Middle frontal gyrus (tissue), 1 donor: ENCODE measurements at regions not wholly inside any gene's neighbourhood (a gene's known extent, or its start where the extent isn't known, plus 50 kb on each side); places are given as distances from the start of the nearest gene placed in this dataset.
"Not testable (repeated sequence)": the region's sequence is repeated elsewhere in the genome, so short reads cannot be mapped to it uniquely, and the experiment has no call there.

Experiments
- DNase-seq: peaks from one replicate; pipeline ENCODE4 v3.0.0-alpha.2; 2015; ENCODE audit warnings: low spot score; ENCODE audit errors: extremely low spot score

GRCh38 chr15:77944002-77944867 is 133.3 kb downstream of the TBC1D2B start:
- peak; percentile 45 for DNase-seq

- no peak for DNase-seq
These were observed 134.8 kb downstream of the TBC1D2B start for GRCh38 chr15:77942611-77943211.

- not testable (repeated sequence) for DNase-seq
These were observed 136.3 kb downstream of the TBC1D2B start for GRCh38 chr15:77941090-77941827.

- no peak for DNase-seq
These were observed 137.0 kb downstream of the TBC1D2B start for GRCh38 chr15:77940381-77940947.

- DNase-seq = no peak
These were observed 137.7 kb downstream of the TBC1D2B start for GRCh38 chr15:77939851-77940250.

GRCh38 chr15:77939026-77939425 is 138.5 kb downstream of the TBC1D2B start:
- DNase-seq = not testable (repeated sequence)

GRCh38 chr15:77938546-77938945 is 139.0 kb downstream of the TBC1D2B start:
- DNase-seq = not testable (repeated sequence)

- not testable (repeated sequence) for DNase-seq
These were observed 140.9 kb downstream of the TBC1D2B start for GRCh38 chr15:77936567-77936966.

- not testable (repeated sequence) for DNase-seq
These were observed 143.0 kb downstream of the TBC1D2B start for GRCh38 chr15:77934516-77934915.

GRCh38 chr15:77930907-77931306 is 146.6 kb downstream of the TBC1D2B start:
- DNase-seq = not testable (repeated sequence)

- not testable (repeated sequence) for DNase-seq
These were observed 147.0 kb downstream of the TBC1D2B start for GRCh38 chr15:77930490-77930889.

- DNase-seq = not testable (repeated sequence)
These were observed 150.7 kb downstream of the TBC1D2B start for GRCh38 chr15:77926789-77927188.

GRCh38 chr15:77926296-77926695 is 151.2 kb downstream of the TBC1D2B start:
- not testable (repeated sequence) for DNase-seq

- not testable (repeated sequence) for DNase-seq
These were observed 152.4 kb downstream of the TBC1D2B start for GRCh38 chr15:77925101-77925500.

GRCh38 chr15:77921664-77922063 is 155.8 kb downstream of the TBC1D2B start:
- no peak for DNase-seq

- DNase-seq = not testable (repeated sequence)
These were observed 160.4 kb downstream of the TBC1D2B start for GRCh38 chr15:77916966-77917635.

- DNase-seq = not testable (repeated sequence)
These were observed 161.6 kb downstream of the TBC1D2B start for GRCh38 chr15:77915961-77916330.

- DNase-seq = no peak
These were observed 162.1 kb downstream of the TBC1D2B start for GRCh38 chr15:77915261-77915960.

- DNase-seq = not testable (repeated sequence)
These were observed 163.0 kb downstream of the TBC1D2B start for GRCh38 chr15:77914531-77914930.
